GM19438 (cell line): ENCODE measurements at regions not wholly inside any gene's neighbourhood (a gene's known extent, or its start where the extent isn't known, plus 50 kb on each side); places are given as distances from the start of the nearest gene placed in this dataset.
A peak's percentile ranks its signal among the peaks of the same experiment; 100 is the strongest.
"Not testable (repeated sequence)": the region's sequence is repeated elsewhere in the genome, so short reads cannot be mapped to it uniquely, and the experiment has no call there.

Source experiments
- ATAC-seq: cut with Tn5 transposase; IDR thresholded peaks from one replicate; pipeline ENCODE4 v1.9.1; 2021; ENCODE audit warnings: low read depth; ENCODE audit not compliant: unreplicated experiment

DNA sequence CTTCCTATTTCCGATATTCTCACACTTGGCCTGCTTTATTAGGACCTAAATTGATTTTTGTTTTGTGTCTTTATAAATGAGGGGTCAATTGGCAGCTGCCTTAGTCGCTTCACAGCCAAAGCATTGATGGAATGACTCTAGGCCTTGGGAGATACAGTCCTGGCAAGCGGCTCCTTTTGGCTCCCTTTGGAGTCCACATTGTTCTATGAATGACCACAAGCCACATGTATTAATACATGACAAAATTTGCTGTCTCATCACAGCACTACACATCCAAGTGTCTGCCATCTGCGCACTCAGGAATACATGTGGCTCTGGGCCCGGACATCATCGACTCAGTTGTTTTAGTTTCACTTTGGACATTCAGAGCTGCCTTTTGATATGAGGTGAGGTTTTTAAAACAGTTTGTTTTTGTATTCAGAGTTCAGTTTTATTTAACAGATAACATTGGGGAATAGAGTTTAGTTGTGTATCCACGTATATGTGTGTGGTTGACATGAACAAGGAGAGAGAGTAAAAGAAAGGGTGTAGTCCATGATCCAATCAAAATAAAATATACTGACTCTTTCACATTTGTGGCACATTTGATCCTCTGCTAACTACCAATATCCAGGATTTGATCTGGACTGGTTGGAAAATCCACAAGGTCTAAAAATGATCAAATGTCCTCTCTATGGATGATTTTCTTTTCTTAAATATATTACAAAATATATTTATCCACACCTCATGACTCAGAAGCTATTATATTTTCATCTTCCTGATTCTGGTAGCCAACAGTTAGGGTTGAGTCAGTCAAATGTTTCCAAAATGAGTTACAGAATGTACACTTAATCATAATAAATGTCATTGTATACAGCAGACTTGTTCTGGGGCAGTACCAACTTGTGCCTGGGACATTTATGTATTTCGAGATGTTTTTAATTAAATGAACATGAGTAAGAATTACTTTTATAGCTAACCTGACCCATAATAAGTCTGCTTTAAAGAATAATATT is 114.0 kb upstream of the MTAP start:
- no peak for ATAC-seq

DNA sequence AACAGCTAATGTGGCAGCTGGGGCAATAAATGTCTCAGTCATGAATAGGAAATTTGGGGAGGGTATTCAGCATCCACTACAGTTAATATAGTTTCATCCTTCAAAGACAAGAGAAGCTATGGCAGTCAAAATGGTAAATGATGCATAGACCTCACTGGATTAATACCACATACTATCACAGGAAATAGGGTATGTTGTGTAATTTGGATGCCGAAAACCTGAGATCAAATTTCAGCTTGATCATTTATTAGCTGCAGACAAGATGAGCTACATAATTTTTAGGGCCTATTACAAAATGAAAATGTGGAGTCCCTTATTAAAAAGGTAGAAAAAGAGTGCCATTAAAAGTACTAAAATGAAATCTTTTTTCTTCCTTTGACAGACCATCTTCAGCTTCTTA is 112.6 kb upstream of the MTAP start:
- no peak for ATAC-seq

DNA sequence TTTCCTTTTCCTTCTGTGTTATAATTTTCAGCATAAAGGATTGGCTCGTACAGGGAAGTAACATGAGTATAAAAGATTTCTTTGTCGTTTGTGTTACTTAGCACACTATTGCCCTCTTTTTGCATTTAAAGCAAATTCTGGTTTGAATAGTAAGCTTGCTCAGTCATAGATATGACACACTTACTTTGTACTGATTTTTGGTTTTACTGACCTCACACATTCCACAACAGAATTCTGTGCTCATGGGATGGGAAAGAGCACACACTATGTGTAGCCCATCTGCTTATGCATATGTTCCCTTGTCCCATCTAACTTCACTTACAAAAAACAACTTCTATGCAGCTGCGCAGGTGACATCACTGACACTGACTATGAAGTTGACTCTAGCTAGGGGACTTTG is 111.9 kb upstream of the MTAP start:
- no peak for ATAC-seq

DNA sequence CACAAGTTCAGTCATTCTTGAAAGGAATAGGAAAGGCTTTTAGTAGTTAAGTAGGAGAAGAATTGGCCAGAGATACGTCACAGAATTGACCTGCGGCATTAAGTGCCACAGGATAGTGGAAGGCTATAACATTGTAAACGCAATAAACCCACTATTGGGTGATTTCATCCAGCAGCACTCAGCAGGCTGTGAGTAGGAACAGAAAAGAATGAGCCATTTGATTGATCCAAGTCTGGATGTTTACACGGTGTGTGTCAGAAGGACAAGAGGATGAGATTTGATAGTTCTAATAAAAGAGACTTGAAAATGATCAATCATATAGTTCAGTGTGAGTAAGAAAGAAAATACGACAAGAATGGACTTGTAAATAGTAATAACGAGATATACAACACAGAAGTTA is 110.0 kb upstream of the MTAP start:
- no peak for ATAC-seq

DNA sequence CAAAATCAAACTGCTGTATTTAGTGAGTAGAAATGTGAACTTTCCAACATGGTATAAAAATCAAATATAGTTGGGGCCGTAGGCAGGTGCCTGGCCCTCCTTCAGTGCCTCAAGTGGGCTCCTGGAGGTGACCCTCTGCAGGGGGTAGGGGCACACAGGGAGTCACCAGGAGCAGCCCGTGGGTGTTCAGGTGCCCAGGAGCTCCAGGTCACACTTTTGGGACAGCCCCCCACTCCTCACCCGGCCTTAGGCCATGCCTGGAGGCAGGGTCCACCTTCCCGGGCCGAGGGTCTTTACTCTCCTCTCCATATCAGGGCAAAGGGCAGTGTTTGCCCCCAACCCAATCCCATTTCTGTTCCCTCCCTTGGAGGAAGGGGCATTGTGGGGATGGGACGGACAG is 108.0 kb upstream of the MTAP start:
- ATAC-seq, result no peak

DNA sequence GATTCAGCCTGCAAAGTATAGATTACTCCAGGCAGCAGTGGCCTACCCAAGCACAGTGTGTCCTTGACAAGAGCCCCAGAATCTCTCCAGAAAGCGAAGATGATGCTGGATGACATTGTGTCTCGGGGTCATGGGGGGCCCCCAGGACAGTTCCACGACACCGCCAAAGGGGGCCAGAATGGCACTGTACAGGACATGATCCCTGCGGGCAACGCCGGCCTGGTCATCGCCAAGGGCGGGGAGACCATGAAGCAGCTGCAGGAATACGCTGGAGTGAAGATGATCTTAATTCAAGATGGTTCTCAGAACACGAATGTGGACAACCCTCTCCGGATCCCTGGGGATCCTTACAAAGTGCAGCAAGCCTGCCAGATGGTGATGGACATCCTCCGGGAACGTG is 107.0 kb upstream of the MTAP start:
- ATAC-seq, result no peak

DNA sequence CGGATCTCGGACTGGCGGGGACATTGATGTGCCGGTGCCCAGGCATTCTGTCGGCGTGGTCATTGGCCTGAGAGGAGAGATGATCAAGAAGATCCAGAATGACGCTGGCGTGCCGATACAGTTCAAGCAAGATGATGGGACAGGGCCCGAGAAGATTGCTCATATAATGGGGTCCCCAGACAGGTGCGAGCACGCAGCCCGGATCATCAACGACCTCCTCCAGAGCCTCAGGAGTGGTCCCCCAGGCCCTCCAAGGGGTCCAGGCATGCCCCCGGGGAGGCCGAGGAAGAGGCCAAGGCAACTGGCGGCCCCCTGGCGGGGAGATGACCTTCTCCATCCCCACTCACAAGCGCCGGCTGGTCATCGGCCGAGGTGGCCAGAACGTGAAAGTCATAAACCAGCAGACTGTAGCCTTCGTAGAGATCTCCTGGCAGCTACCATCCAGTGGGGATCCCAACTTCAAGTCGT is 106.5 kb upstream of the MTAP start:
- ATAC-seq, result no peak

DNA sequence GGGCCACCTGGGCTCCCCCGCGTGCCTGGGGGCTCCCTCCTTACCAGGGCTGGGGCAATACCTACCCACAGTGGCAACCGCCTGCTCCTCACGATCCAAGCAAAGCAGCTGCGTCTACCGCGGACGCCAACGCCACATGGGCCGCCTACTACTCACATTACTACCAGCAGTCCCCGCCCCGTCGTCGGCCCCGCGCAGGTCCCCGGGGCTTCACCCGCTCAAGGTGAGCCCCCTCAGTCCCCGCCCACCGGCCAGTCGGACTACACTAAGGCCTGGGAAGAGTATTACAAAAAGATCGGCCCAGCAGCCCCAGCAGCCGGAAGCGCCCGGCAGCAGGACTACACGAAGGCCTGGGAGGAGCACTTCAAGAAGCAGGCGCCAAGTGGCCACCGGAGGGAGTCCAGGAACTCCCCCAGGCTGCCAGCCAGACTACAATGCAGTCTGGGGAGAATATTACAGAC is 106.0 kb upstream of the MTAP start:
- ATAC-seq, result no peak

DNA sequence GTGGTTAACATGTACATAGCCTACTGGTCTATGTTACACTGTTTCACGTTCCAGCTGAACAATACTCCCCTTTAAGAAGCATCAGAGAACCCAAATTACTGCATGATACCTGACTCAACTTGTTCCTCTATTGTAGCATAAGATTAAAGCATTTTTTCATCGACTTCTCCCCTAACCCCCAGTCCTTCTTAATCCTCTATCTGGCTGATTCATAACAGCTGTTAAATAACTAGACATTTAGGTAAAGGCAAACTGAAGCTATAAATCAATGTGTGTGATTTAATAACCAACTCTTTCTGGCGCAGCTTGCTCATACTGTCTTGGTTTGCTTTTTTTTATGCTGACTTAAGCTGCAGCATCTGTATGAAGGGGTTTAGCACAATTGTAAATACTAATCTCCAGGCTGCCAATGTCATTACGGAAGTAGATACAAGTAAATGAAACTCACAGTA is 94.2 kb upstream of the MTAP start:
- no peak for ATAC-seq

DNA sequence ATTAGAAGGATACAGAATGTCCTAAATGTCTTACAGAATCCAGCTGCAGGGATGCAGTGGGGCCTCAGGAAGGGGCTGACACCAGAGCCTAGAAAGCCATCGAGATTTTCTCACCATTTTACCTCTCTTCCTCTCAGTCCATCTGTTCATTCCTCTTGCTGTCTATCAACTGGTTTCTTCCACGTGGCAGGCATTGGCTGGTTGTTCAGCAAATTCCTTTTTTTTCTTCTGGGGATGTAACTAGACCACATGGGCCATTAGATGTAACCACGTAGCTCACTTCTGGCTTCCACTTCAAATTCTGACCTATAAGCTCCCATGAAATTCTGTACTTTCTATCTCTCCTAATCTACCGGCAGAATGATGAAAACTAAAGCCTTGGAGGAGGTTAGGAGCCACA is 93.6 kb upstream of the MTAP start:
- no peak for ATAC-seq

DNA sequence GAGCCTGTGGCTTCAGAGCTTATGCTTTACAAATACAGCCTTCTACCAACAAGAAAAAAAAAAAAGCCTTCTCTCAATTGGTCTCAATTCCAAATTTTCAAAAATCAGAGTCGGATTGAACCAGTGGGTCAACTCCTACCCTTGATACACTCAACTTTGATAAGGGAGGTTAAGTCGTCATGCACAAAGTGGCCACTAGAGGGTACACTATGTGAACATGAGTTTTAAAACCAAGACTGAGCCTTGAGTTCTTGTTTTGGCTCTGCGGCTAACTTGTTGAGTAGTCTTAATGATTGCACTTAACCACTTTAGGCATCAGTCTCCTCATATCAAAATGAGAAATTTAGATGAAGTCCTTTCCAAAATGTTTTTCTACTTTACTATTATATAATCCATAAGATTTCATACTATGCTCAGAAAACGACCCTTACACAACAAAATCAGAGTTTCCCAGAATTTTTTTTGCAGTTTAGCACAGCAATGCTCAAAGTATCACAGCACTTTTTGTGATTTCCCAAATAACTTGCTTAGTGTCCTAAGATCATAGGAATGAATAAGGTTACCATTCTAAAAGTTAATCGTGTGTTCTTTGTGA is 92.9 kb upstream of the MTAP start:
- peak; percentile 58 for ATAC-seq

DNA sequence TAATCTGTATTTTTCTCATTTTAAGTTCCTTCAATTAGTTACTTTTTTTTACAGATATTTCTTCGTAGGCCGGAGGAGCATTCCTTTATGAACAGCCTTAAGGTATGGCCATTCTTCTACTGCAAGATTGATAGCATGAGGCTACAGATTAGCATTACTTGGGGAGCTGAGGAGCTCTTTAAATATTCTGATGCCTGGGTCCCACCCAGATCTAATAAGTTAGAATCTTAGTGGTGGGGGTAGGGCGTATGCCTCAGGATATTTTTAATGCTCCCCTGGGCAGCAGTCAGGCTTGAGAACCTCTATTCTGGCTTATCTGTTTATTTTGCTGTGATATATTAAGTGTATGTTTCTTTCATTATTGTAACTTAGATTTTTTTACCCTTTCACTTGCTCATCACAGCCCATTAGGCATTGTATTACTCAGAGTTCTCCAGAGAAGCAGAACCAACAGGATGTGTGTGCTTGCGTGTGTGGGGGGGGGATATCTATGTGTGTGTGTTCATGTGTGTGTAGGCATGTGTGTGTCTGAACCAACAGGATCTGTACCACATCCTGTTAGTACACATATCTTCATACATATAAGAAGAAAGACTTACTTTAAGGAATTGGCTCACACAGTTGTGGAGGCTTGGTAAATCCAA is 91.8 kb upstream of the MTAP start:
- ATAC-seq, result no peak

DNA sequence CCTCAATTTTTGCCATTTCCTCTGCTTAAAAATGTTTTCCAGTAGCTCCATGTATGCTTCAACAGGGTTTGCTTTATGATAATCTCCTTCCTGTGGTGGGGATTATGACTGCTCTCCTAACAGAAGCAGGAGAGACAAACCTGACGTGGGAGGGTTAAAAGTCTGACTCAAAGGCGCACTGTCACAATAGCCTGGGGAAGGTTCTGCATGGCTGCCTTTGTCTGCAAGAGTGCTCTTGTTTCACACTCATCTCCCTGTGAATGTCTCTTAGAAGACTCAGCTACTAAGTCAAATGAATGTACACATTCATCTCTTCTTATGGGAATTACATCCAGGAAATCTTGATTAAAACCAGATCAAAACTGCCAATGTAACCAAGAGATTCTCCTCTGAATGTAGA is 90.9 kb upstream of the MTAP start:
- no peak for ATAC-seq

DNA sequence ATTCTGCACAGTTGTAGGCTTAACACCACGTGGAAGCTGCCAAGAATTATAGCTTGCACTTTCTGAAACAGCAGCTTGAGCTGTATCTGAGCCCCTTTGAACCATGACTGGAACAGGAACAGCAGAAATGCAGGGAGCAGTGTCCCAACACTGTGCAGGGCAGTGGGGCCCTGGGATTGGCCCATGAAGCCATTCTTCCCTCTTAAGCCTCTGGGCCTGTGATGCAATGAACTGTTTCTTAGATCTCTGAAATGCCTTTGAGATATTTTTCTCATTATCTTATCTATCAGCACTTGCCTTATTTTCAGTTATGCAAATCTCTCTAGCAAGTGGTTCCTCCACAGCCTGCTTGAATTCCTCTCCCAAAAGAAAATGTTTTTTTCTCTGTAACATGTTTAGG is 87.0 kb upstream of the MTAP start:
- no peak for ATAC-seq

DNA sequence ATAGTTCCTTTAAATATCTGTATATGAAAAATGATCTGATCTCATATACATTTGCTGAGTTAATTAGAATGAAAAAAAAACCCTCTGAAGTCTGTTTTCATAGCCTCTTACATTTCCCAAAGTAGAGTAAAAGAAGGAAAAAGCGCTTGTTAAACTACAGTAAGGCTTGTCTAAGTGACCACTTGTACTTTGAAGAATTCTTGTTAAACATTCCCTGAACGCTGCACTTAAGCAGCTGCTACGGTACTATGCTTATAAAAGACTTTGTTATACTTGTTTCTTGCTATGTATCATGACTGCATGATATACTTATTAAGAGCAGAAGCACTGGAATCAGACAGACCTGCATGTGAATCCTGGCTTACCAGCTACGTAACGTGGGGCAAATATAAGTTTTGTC is 81.7 kb upstream of the MTAP start:
- no peak for ATAC-seq

DNA sequence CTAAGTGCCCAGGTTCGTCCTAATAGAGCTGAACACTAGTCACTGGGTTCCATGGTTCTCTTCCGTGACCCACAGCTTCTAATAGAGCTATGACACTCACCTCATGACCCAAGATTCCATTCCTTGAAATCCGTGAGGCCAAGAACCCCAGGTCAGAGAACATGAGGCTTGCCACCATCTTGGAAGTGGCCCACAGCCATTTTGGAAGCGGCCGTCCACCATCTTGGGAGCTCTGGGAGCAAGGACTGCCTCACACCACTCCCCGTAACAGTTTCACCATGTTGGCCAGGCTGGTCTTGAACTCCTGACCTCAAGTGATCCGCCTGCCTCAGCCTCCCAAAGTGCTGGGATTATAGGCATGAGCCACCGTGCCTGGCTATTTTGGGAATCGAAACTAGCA is 75.0 kb upstream of the MTAP start:
- not testable (repeated sequence) for ATAC-seq

DNA sequence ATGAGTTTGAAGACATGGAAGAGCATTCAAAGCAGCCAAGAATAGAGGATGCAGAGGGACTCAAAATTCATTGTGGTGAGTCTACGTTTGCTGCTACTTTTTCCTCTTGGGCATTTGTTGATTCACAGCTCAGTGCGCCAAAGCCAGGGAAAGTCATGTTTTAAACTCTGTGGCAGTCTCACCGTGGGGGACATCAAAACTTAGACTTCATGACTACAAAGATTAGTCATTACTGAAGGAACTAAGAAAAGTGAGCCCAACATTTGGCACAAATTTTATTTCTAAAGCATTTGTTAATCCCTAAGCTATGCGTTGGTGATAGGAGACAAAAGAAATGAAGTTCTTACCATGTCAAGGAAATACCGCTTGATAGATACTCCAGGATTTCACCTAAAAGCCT is 73.7 kb upstream of the MTAP start:
- no peak for ATAC-seq

DNA sequence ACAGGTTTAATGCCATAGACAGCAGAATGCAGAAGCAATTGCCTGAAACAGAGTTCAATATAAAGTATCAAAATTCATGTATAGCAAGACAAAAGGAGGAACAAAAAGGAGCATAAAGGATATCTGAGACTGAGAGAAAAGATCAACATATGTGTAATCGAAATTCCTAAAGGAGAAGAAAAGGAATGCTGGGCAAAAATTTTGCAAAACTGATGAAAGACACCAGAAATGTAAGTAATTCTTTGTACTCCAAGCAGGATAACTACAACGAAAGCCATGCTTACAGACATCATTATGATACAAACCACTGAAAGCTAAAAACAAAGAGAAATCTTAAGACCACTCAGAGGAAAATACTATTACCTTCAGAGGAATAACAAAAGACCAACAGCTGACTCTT is 72.8 kb upstream of the MTAP start:
- ATAC-seq, result no peak

DNA sequence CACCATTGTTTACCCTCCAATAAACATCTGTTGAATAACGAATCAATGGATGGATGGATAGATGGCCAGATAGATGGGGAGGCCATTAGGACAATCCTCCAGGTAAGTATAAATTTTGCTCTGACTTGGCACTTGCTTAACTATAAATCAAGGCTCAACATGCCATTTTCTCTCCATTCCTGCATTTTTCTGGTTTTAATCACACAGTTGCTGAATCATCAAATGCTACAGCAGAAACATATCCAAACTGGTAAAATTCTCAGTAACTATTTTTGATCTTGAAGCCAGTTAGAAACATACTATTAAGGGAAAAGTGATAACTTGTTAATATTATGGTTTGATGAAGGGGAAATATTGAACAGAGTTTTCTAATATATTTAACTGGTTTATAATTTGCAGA is 71.5 kb upstream of the MTAP start:
- no peak for ATAC-seq

DNA sequence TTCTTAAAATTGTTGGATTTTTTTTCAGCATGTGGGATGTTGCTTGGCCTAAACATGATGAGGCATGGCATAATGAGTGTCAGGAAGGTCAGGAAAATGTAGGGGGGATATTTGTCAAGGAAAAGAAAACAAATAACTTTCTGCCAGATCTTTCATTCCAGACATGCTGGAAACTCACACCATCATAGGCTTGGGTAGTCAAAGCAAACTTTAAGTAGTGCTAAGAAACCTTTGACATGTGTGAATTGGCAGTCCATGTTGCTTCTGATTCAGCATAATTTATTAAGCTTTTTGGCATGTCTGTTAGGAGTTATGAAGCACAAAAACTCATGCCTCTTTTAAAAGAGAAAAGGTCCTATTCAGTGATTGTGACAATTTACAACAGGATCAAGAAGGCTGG is 61.3 kb upstream of the MTAP start:
- ATAC-seq, result no peak

DNA sequence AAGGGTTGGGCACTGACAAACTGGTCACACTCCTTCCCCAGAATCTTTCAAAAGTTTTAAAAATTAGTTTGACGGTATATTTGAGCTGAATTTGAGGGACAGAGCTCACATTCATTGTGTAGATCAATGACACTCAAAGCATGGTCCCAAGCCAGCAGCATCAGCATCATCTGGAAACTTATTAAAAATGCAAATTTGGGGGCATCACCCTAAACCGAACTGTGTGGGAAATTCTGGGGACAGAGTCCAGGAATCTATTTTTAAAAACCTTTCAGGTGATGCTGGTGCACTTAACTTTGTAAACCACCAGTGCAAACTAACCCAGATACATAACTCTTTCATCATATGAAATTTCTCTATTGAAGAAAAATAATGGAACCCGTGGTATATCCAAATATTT is 58.1 kb upstream of the MTAP start:
- no peak for ATAC-seq
